ENCODE measurements at regions not wholly inside any gene's neighbourhood (a gene's known extent, or its start where the extent isn't known, plus 50 kb on each side); places are given as distances from the start of the nearest gene placed in this dataset.

GRCh38 chr12:25719505-25719904, 166.4 kb upstream of the LMNTD1 start:
- intact Hi-C loops (cut with DNase I): no loop called here
- no peaks in the 10 kb centered on the region for H3K36me3 ChIP-seq
- no peaks in the 10 kb centered on the region for H3K4me1 ChIP-seq
- no peak overlapping the region for H3K27ac ChIP-seq
- H3K9me3 ChIP-seq: no peaks in the 10 kb centered on the region
- DNase-seq: no peak
- H3K4me3 ChIP-seq: no peak overlapping the region
- no peak for ATAC-seq
- no peak for TF ChIP-seq CTCF (IDR thresholded peaks at IDR 0.05)
- H3K27me3 ChIP-seq: no peaks in the 10 kb centered on the region

GRCh38 chr12:25723336-25723735, 170.3 kb upstream of the LMNTD1 start:
- intact Hi-C loops (cut with DNase I): no loop called here
- no peak for TF ChIP-seq CTCF (IDR thresholded peaks at IDR 0.05)
- DNase-seq (no peak), ATAC-seq (no peak)
- Histone ChIP-seq H3K27me3 (no peaks in the 10 kb centered on the region), H3K27ac (no peak overlapping the region), H3K4me3 (no peak overlapping the region), H3K36me3 (no peaks in the 10 kb centered on the region), H3K4me1 (peaks cover 6% of the 10 kb centered on the region), H3K9me3 (no peaks in the 10 kb centered on the region)

GRCh38 chr12:25723921-25724491, 170.9 kb upstream of the LMNTD1 start:
- Histone ChIP-seq H3K4me3 (no peak overlapping the region), H3K4me1 (peaks cover 6% of the 10 kb centered on the region), H3K27ac (no peak overlapping the region), H3K27me3 (no peaks in the 10 kb centered on the region), H3K36me3 (no peaks in the 10 kb centered on the region), H3K9me3 (no peaks in the 10 kb centered on the region)
- no peak for DNase-seq
- no peak for ATAC-seq
- intact Hi-C loops (cut with DNase I): no loop called here
- no peak for TF ChIP-seq CTCF (IDR thresholded peaks at IDR 0.05)

- DNase-seq: no peak
- no peak for ATAC-seq
- H3K9me3 ChIP-seq: no peaks in the 10 kb centered on the region
- no peaks in the 10 kb centered on the region for H3K27me3 ChIP-seq
- H3K36me3 ChIP-seq: no peaks in the 10 kb centered on the region
- intact Hi-C loops (cut with DNase I): no loop called here
- H3K4me1 ChIP-seq: peaks cover 6% of the 10 kb centered on the region
- no peak overlapping the region for H3K4me3 ChIP-seq
- no peak overlapping the region for H3K27ac ChIP-seq
- TF ChIP-seq CTCF (IDR thresholded peaks at IDR 0.05): no peak
Measured at GRCh38 chr12:25725470-25725869, 172.4 kb upstream of the LMNTD1 start.

- H3K36me3 ChIP-seq: no peaks in the 10 kb centered on the region
- H3K9me3 ChIP-seq: no peaks in the 10 kb centered on the region
- H3K4me1 ChIP-seq: peaks cover 6% of the 10 kb centered on the region
- H3K4me3 ChIP-seq: no peak overlapping the region
- peak; percentile 29 for ATAC-seq
- no peaks in the 10 kb centered on the region for H3K27me3 ChIP-seq
- no peak for TF ChIP-seq CTCF (IDR thresholded peaks at IDR 0.05)
- no peak overlapping the region for H3K27ac ChIP-seq
- no peak for DNase-seq
- intact Hi-C loops (cut with DNase I): no loop called here
Measured at GRCh38 chr12:25725931-25726330, 172.8 kb upstream of the LMNTD1 start.

- Histone ChIP-seq H3K4me3 (no peak overlapping the region), H3K4me1 (peaks cover 6% of the 10 kb centered on the region), H3K36me3 (no peaks in the 10 kb centered on the region), H3K9me3 (no peaks in the 10 kb centered on the region), H3K27ac (no peak overlapping the region), H3K27me3 (no peaks in the 10 kb centered on the region)
- TF ChIP-seq CTCF (IDR thresholded peaks at IDR 0.05): no peak
- intact Hi-C loops (cut with DNase I): no loop called here
- DNase-seq (no peak), ATAC-seq (no peak)
Measured at GRCh38 chr12:25728056-25728595, 175.0 kb upstream of the LMNTD1 start.
